Kidney tubule cell (primary cell): ENCODE measurements at regions not wholly inside any gene's neighbourhood (a gene's known extent, or its start where the extent isn't known, plus 50 kb on each side); places are given as distances from the start of the nearest gene placed in this dataset.
"Not testable (repeated sequence)": the region's sequence is repeated elsewhere in the genome, so short reads cannot be mapped to it uniquely, and the experiment has no call there.

Source experiments
- DNase-seq: peaks from one replicate; pipeline ENCODE4 v3.0.0-alpha.2; 2018; ENCODE audit warnings: low spot score

DNA sequence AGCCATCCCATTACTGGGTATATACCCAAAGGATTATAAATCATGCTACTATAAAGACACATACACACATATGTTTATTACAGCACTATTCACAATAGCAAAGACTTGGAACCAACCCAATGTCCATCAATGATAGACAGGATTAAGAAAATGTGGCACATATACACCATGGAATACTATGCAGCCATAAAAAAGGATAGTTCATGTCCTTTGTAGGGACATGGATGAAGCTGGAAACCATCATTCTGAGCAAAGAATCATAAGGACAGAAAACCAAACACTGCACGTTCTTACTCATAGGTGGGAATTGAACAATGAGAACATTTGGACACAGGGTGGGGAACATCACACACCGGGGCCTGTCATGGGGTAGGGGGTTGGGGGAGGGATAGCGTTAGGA lies 60.3 kb upstream of the NMU start:
- not testable (repeated sequence) for DNase-seq

DNA sequence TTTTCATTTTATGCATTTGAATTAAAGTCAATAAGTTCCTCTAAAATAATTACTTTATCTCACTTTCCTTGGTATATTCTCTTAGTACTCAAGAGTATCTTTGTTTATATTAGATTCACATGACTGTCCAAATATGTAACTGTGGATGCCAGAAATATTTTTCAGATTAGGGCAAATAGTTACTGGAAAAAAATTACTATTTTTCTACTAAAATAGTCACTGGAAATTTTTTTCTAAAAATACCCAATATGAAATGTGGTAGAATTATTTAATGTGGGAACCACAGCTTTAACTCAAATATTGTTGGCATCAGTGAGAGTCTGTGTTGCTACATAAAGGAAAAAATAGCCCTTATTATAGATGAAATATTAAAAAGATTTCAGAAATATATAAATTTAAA lies 70.4 kb upstream of the NMU start:
- DNase-seq, result no peak

DNA sequence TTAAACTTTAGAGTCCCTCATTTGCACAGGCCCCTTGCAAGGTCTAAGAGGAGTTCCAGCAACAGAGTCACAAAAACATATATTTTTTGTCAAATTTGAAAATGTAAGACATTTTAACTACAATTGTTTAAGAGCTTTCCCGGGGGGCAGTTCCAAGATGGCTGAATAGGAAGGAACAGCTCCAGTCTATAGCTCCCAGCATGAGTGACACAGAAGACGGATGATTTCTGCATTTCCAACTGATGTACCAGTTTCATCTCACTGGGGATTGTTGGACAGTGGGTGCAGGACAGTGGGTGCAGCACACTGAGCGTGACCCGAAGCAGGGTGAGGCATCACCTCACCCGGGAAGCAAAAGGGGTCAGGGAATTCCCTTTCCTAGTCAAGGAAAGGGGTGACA lies 71.4 kb upstream of the NMU start:
- DNase-seq, result no peak

- DNase-seq, result not testable (repeated sequence)
Observed at GRCh38 chr4:55707991-55708390, 71.9 kb upstream of the NMU start.

DNA sequence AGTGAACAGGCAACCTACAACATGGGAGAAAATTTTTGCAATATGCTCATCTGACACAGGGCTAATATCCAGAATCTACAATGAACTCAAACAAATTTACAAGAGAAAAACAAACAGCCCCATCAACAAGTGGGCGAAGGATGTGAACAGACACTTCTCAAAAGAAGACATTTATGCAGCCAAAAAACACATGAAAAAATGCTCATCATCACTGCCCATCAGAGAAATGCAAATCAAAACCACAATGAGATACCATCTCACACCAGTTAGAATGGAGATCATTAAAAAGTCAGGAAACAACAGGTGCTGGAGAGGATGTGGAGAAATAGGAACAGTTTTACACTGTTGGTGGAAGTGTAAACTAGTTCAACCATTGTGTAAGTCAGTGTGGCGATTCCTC lies 76.7 kb upstream of the NMU start:
- not testable (repeated sequence) for DNase-seq

DNA sequence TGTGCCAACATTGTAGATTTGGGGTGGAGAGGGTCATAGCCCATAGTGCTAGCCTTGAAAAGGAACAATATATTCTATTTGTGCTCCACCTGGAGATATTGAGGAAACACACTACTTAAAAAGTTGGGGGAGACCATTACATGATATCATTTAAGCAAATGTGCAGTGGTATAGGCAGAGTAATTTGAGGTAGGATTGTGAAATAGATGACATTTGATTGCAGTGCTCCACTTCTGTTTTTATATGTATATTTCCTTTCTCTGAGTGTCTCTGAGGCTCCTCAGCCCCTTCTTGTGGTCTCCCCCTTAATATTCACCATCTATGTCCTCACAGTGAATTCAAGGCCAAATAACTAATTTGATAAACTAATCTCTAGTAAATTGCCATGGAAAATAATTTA lies 85.6 kb upstream of the NMU start:
- no peak for DNase-seq

DNA sequence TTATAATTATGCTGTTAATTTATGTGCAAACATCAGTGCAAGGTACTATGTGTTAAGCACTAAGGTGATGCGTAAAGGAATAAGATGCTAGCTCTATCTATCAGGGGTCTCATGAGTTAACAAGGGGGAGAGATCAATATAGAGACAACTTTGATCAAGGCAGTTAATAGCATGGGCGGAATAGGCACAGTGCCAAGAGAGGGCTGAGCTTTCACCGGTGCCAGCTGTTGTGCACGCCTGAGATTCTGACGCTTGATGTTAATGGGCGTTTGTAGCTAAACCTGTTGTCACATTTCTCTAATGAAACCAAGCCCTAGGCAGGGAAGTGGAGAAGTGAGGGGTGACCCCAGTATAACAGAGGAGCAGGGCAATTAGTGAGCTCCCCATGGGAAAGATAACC lies 86.0 kb upstream of the NMU start:
- DNase-seq, result no peak

GRCh38 chr4:55723403-55723802 lies 87.3 kb upstream of the NMU start:
- DNase-seq, result no peak

GRCh38 chr4:55725057-55725456 lies 89.0 kb upstream of the NMU start:
- DNase-seq, result no peak

GRCh38 chr4:55727746-55728145 lies 91.6 kb upstream of the NMU start:
- peak; percentile 4 for DNase-seq

- peak; percentile 23 for DNase-seq
Observed at GRCh38 chr4:55729351-55730279, 90.0 kb upstream of the EXOC1L start.

DNA sequence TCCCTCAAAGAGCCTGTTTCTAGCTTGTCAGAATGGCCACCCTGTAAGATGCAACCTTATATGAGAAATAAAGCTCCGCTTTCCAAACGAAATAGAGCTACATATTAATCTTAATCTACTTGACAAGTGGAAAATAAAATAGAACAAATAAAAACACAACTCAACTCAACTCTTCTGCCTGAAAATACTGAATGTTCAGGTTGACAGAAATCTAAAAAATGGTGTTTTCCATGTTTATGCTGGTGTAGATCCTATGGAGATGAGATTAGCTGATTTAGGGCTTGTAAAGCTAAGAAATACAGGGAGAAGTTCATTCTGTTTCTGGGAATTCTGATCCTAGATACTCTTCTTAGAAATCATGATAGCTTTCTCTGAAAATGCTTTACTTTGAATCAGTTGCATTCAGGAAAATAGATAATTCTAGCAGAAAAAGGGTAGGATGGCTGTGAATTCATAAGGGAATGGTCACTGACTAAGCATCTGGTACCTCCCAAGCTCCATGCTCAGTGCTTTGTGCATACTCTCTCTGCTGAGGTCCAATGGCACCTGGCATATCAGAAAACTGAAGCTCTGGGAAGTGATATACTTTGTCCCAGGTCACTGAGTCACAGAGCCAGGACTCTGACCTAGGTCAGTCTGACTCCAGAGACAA lies 89.2 kb upstream of the EXOC1L start:
- no peak for DNase-seq

DNA sequence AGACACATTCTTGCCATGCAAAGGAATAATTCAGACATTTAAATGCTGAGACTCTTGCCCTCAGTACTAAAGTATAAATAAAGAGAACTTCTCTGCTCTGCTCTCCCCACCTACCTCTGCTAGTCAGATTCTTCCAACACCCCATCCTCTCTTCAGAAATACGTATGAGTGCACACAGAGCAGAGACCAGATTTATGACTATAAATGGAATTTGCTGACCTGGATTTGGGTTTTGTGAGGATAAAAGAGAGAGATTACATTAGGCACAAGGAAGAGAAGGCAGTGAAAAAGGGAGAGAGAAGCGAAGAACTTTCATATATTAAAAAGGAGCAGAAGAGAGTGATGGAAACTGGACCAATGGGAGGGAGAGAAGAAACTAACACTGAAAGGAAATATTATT lies 87.6 kb upstream of the EXOC1L start:
- DNase-seq, result no peak

GRCh38 chr4:55732864-55733263 lies 86.7 kb upstream of the EXOC1L start:
- no peak for DNase-seq

GRCh38 chr4:55733932-55734331 lies 85.7 kb upstream of the EXOC1L start:
- peak; percentile 87 for DNase-seq

GRCh38 chr4:55736605-55737183 lies 82.9 kb upstream of the EXOC1L start:
- DNase-seq, result peak; percentile 23

DNA sequence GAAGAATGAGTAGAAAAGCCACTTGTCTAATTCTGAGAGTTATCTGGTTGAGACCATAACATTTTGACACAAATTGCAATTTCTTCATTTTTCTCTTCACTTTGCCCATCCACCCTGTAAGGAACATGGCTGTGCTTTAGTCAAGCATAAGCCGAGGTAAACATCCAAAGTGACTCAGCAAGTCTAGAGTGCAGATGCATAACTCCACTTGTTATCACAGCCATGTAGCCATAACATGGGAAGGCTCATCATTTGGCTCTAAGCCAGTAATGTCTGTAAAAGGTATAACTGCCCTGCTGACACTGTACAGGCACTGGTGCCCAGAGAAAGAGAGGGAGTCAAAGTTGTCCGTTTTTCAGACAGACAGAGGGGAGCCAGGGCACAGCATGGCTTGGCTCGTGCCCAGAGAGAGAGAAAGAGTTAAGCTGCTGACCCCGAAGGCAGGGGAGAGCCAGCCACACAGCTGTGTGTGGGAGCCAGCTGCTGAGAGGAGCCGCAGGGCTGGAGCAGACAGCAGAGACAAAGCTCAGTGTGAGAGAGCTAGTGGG lies 76.9 kb upstream of the EXOC1L start:
- DNase-seq, result peak; percentile 39

DNA sequence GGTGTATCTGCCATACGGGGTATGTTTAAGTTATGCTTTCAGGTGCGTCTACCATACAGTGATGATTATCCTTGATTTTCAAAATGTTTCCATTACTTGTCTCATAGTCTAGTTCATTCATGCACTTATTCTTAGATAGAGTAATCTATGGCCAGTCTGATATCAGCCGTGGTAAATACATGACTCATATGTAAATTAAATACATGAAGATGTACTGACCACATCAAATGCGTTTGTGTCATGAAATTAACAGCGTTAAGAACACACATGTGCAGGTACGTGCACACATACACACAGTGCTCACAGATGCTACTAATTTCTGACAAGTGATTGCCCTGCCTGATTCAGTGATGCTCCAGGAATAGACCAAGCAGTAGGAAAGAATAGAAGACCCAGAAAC lies 75.2 kb upstream of the EXOC1L start:
- DNase-seq, result no peak

GRCh38 chr4:55745014-55745413 lies 74.6 kb upstream of the EXOC1L start:
- no peak for DNase-seq

- no peak for DNase-seq
Observed at GRCh38 chr4:55747793-55748192, 71.8 kb upstream of the EXOC1L start.

DNA sequence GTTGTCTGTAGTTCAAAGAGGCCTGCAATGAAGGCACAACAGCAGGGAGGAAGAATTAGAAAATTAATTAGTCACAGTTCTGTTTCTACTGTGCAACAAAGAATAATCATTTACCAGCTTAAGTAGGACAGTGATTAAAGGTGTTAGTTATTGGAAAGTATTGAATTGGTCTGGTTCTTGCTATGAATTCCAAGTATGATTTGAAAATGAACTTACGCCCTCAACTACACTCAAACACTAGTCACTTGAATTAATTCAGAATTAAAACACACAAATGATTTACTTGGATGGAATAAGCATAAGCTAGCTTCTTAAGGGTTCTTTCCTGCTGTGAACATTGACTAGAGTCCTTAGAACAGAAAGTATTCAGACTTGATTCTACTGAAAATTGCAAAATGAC lies 69.9 kb upstream of the EXOC1L start:
- no peak for DNase-seq

DNA sequence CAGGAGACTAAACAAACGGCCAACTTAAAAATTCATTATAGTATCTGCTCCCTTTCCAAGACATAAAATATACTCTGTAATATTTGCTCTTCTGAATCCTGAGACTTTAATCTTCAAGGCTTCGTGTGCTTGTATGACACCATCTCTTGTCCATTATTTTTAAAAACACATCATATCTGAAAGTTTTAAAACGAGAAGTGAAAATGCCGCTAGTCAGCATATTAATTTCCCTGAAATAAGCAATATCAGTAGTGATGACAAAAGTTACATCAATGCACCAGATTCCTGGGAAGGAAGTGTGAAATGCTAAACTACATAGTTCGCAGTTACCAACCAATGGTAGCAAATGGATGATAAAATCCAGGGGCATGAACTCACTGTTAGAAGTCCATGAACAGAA lies 66.8 kb upstream of the EXOC1L start:
- no peak for DNase-seq

- no peak for DNase-seq
Observed at GRCh38 chr4:55753856-55754255, 65.7 kb upstream of the EXOC1L start.
